CD14-positive monocyte (primary cell): ENCODE measurements at regions not wholly inside any gene's neighbourhood (a gene's known extent, or its start where the extent isn't known, plus 50 kb on each side); places are given as distances from the start of the nearest gene placed in this dataset.

Experiments
- DNase-seq, 3 donors: peaks; one replicate each; pipeline ENCODE4 v3.0.0-alpha.2; 2011 to 2022
- H2AFZ ChIP-seq: 2 replicates; pipeline ENCODE4 v1.6.0; 2012; ENCODE audit warnings: mild to moderate bottlenecking, low read depth, low read length, inconsistent platforms; ENCODE audit not compliant: insufficient read depth, poor library complexity, severe bottlenecking
- H3K27ac ChIP-seq, 2 donors: 1 replicate in 1 of 2; 2 replicates in 1 of 2; pipeline ENCODE4 v1.5.1; 2012 to 2013; ENCODE audit warnings: low read length in 2 of 2, control low read depth in 1 of 2, inconsistent platforms in 1 of 2, low read depth in 1 of 2, mild to moderate bottlenecking in 1 of 2
- H3K27me3 ChIP-seq, 2 donors: one replicate each; pipeline versions ENCODE4 v1.6.0 to v1.6.1; 2011 to 2013; ENCODE audit warnings: low read length in 2 of 2; ENCODE audit not compliant: control insufficient read depth in 2 of 2, insufficient read depth in 2 of 2
- H3K36me3 ChIP-seq, 2 donors: replicated peaks in 1 of 2; 1 replicate in 1 of 2; 2 replicates in 1 of 2; pipeline versions ENCODE4 v1.5.1 to v1.6.1; 2012 to 2013; ENCODE audit warnings: low read length in 2 of 2, control low read depth in 1 of 2, inconsistent platforms in 1 of 2, mild to moderate bottlenecking in 1 of 2; ENCODE audit not compliant: insufficient read depth in 2 of 2, control insufficient read depth in 1 of 2
- H3K4me1 ChIP-seq, 2 donors: 1 replicate in 1 of 2; 2 replicates in 1 of 2; pipeline versions ENCODE4 v1.5.1 to v1.6.1; 2012 to 2013; ENCODE audit warnings: low read length in 2 of 2, control low read depth in 1 of 2, inconsistent platforms in 1 of 2, mild to moderate bottlenecking in 1 of 2, moderate library complexity in 1 of 2; ENCODE audit not compliant: insufficient read depth in 2 of 2, control insufficient read depth in 1 of 2
- H3K4me2 ChIP-seq: replicated peaks from 2 replicates; pipeline ENCODE3; 2012; ENCODE audit warnings: low read length, moderate library complexity, mild to moderate bottlenecking; ENCODE audit not compliant: poor library complexity, severe bottlenecking; ENCODE audit errors: extremely low read depth
- H3K4me3 ChIP-seq, 3 experiments: fragments of 200-600 bp in 1 of 3; sonication (generic) in 1 of 3; replicated peaks in 1 of 3; 1 replicate in 2 of 3; 2 replicates in 1 of 3; pipeline ENCODE4 v1.5.1; 2011 to 2013; ENCODE audit warnings: low read length in 3 of 3, mild to moderate bottlenecking in 3 of 3, control low read depth in 2 of 3, low read depth in 2 of 3, inconsistent platforms in 1 of 3, moderate library complexity in 1 of 3
- H3K79me2 ChIP-seq: 2 replicates; pipeline ENCODE4 v1.6.0; 2012; ENCODE audit warnings: mild to moderate bottlenecking, control low read depth, inconsistent platforms, low read length, moderate library complexity; ENCODE audit not compliant: insufficient read depth
- H3K9ac ChIP-seq: 2 replicates; pipeline ENCODE4 v1.6.0; 2017; ENCODE audit warnings: low read length, mild to moderate bottlenecking; ENCODE audit not compliant: insufficient read depth, poor library complexity, severe bottlenecking
- H3K9me3 ChIP-seq, 2 donors: replicated peaks in 1 of 2; 1 replicate in 1 of 2; 2 replicates in 1 of 2; pipeline versions ENCODE4 v1.5.1 to v1.6.1; 2012 to 2013; ENCODE audit warnings: low read length in 2 of 2, control low read depth in 1 of 2; ENCODE audit not compliant: control insufficient read depth in 1 of 2, insufficient read depth in 1 of 2
- H4K20me1 ChIP-seq: 2 replicates; pipeline ENCODE4 v1.6.0; 2012; ENCODE audit warnings: mild to moderate bottlenecking, low read length, control low read depth, moderate library complexity; ENCODE audit not compliant: insufficient read depth
- H3K27ac Mint-ChIP-seq, 7 donors: one replicate each; pipeline ENCODE4 v1.8.0; 2020; ENCODE audit warnings: mild to moderate bottlenecking in 7 of 7, mixed read lengths in 7 of 7, moderate library complexity in 6 of 7, inconsistent platforms in 2 of 7
- H3K27me3 Mint-ChIP-seq, 3 donors: one replicate each; pipeline ENCODE4 v1.8.0; 2021 to 2022; ENCODE audit warnings: low read depth in 3 of 3, mild to moderate bottlenecking in 3 of 3, mixed read lengths in 3 of 3, moderate library complexity in 3 of 3, inconsistent platforms in 1 of 3
- H3K36me3 Mint-ChIP-seq, 2 donors: one replicate each; pipeline ENCODE4 v1.8.0; 2020; ENCODE audit warnings: mixed read lengths in 2 of 2, inconsistent platforms in 1 of 2, mild to moderate bottlenecking in 1 of 2
- H3K4me1 Mint-ChIP-seq: one replicate; pipeline ENCODE4 v1.8.0; 2020; ENCODE audit warnings: mild to moderate bottlenecking, mixed read lengths
- H3K4me3 Mint-ChIP-seq, 2 donors: one replicate each; pipeline ENCODE4 v1.8.0; 2020; ENCODE audit warnings: mild to moderate bottlenecking in 2 of 2, mixed read lengths in 2 of 2, moderate library complexity in 1 of 2
- H3K9me3 Mint-ChIP-seq, 7 donors: one replicate each; pipeline ENCODE4 v1.8.0; 2020 to 2022; ENCODE audit warnings: mixed read lengths in 7 of 7, mild to moderate bottlenecking in 6 of 7, moderate library complexity in 6 of 7, inconsistent platforms in 2 of 7
- CTCF ChIP-seq: fragments of 200-600 bp; IDR thresholded peaks from one replicate; pipeline ENCODE4 v1.8.0; 2022; ENCODE audit warnings: antibody characterized with exemption, mild to moderate bottlenecking
- whole genome bisulfite sequencing: methylation state at CpG from one replicate; pipeline ENCODE4 v1.1.5; 2013; ENCODE audit warnings: missing lambda C conversion rate; ENCODE audit not compliant: insufficient coverage; 5-methylcytosine and 5-hydroxymethylcytosine counted together
- intact Hi-C, 2 donors: fragments of 100-400 bp; cut with micrococcal nuclease; formaldehyde crosslinking; loops; one replicate each; pipeline versions ENCODE4 v1.15.0 to v1.15.1; 2023

GRCh38 chr6:135640048-135640447 lies 142.5 kb upstream of the AHI1 start:
- intact Hi-C loops, result no loop called here
- no peaks in the 10 kb centered on the region for H4K20me1 ChIP-seq
- H3K4me3 Mint-ChIP-seq, result no peak overlapping the region
- H3K27me3 ChIP-seq, result no peaks in the 10 kb centered on the region
- H3K27ac Mint-ChIP-seq, result peak overlapping the region in 1 of 7 donors; percentile 23
- H3K27me3 Mint-ChIP-seq, result no peaks in the 10 kb centered on the region
- no peaks in the 10 kb centered on the region for H3K9me3 ChIP-seq
- no peak overlapping the region for H3K4me3 ChIP-seq
- H3K9me3 Mint-ChIP-seq, result peaks cover 0 to 4% (median 2%) of the 10 kb centered on the region in 7 donors
- no peaks in the 10 kb centered on the region for H3K79me2 ChIP-seq
- no peak for TF ChIP-seq CTCF
- H3K36me3 Mint-ChIP-seq, result no peaks in the 10 kb centered on the region
- no peak overlapping the region for H3K27ac ChIP-seq
- no peak overlapping the region for H3K4me2 ChIP-seq
- H3K9ac ChIP-seq, result no peak overlapping the region
- 100% methylated on average over 1 of the region's 2 CpGs for WGBS
- peaks cover 9% of the 10 kb centered on the region for H3K4me1 Mint-ChIP-seq
- H3K4me1 ChIP-seq, result no peaks in the 10 kb centered on the region
- no peak overlapping the region for H2AFZ ChIP-seq
- no peak for DNase-seq
- H3K36me3 ChIP-seq, result no peaks in the 10 kb centered on the region

GRCh38 chr6:135640449-135641111 lies 143.0 kb upstream of the AHI1 start:
- 75% methylated on average over 3 of the region's 3 CpGs for WGBS
- Mint-ChIP-seq H3K9me3 (peaks cover 0 to 4% (median 2%) of the 10 kb centered on the region in 7 donors), H3K27ac (peak overlapping the region in 1 of 7 donors; percentile 23), H3K27me3 (no peaks in the 10 kb centered on the region), H3K4me3 (no peak overlapping the region), H3K36me3 (no peaks in the 10 kb centered on the region), H3K4me1 (peaks cover 9% of the 10 kb centered on the region)
- Histone ChIP-seq H3K4me2 (no peak overlapping the region), H3K9me3 (no peaks in the 10 kb centered on the region), H3K4me3 (no peak overlapping the region), H3K9ac (no peak overlapping the region), H3K36me3 (no peaks in the 10 kb centered on the region), H4K20me1 (no peaks in the 10 kb centered on the region), H3K27me3 (no peaks in the 10 kb centered on the region), H3K27ac (no peak overlapping the region), H3K4me1 (no peaks in the 10 kb centered on the region), H3K79me2 (no peaks in the 10 kb centered on the region), H2AFZ (no peak overlapping the region)
- no peak for TF ChIP-seq CTCF
- intact Hi-C loops, result no loop called here
- no peak for DNase-seq
